GM19023 (cell line): ENCODE measurements at regions not wholly inside any gene's neighbourhood (a gene's known extent, or its start where the extent isn't known, plus 50 kb on each side); places are given as distances from the start of the nearest gene placed in this dataset.

Source experiments
- ATAC-seq: cut with Tn5 transposase; IDR thresholded peaks from one replicate; pipeline ENCODE4 v1.9.1; 2021; ENCODE audit warnings: mild to moderate bottlenecking, moderate library complexity; ENCODE audit not compliant: unreplicated experiment

DNA sequence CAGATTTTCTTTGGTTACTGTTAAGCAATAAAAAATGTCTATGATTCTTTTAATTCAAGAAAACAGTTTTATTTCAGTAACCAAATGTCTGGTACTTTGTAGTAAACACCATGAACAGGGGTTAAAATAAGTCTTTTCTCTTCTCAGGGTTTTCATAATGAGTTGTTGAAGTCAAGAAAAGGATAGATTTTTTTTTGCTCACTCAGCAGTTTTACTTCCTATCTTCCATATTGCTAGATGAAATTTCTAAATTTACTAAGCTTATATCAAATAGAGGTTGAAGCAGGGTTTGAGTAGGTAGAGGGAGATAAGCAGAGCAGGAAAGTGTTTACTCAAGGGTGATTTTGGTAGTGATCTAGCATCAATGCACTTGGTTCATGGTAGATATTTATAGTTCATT, 1031.3 kb downstream of the C4orf33 start:
- ATAC-seq, result no peak

DNA sequence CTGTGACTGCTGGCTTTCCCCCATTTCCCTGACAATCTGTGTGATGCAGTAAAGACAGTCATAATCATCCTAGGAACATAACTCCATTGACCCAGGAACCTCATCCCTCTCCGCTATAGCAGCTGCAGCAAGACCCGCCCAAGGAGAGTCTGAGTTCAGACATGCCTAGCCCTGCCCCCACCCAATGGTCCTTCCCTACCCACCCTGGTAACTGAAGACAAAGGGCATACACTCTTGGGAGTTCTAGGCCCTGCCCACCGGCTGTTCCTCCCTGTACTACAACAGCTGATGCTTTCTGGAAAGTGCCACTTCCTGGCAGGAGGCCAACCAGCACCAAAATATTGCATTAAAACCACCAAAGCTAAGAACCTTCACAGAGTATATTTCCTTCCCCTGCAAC, 1035.6 kb downstream of the C4orf33 start:
- ATAC-seq, result no peak

DNA sequence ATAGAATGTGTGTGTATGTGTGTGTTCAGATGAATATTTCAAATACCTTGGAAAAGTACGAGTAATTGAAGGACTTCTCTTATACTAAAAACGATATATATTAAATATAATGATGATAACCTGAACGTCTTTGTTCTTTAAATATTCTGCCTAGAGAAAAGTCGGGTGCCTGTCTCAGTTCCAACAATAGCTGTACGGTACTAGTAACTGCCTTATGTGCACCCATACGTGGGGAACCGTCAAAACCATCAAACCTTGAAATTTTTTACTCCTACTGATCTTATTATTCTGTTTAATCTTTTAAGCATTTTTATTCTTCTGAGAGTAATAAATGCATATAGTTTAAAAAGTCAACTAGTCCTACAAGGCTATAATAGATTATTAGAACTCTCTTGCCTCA, 1045.7 kb downstream of the C4orf33 start:
- no peak for ATAC-seq

DNA sequence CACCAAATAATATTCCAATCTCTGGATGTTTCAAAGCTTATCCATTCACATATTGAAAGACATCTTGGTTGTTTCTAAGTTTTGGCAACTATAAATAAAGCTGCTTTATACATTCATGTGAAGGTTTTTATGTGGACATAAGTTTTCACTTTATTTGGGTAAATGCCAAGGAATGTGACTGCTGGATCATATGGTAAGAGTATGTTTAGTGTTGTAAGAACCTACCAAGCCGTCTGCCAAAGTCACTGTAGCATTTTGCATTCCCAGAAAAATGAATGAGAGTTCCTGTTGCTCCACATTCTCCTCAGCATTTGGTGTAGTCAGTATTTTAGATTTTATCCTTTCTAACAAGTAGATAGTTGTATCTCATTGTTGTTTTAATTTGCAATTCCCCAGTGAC, 1047.7 kb downstream of the C4orf33 start:
- ATAC-seq, result no peak

DNA sequence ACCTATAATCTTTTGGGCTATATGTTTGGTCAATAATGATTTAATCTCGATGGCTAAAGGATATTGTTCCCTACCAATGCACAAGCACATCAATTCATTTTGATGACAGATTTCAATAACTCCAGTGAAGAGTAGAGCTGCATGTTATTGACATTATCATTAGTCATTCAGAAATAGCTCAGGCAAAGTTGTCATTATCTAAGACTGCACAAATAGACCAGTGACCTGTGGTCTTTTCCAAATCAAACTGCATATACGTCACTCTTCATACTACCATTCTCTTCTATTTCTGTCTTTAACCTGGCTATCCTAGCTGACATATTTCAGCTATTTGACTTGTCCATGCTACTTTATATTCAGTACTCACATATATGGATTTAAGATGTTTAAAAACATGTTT, 1050.8 kb downstream of the C4orf33 start:
- no peak for ATAC-seq

DNA sequence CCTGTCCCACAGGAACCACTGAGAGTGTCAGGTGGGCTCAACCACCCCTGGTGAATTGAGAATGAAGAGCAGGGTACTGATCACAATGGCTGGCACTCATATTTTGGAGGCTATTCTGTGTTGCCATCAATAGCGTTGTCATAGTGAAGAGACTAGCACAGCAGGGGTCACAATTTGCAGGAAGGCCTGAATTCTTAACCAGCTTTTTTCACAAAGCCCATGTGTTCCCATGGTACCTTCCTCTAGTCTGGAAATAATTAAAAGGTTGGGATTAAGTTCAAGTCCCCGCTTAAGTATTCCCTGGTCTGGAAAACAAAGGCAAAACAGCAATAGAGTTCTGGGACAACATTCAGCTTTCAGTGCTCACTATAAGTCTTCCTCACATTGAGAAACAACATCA, 1051.7 kb downstream of the C4orf33 start:
- no peak for ATAC-seq

DNA sequence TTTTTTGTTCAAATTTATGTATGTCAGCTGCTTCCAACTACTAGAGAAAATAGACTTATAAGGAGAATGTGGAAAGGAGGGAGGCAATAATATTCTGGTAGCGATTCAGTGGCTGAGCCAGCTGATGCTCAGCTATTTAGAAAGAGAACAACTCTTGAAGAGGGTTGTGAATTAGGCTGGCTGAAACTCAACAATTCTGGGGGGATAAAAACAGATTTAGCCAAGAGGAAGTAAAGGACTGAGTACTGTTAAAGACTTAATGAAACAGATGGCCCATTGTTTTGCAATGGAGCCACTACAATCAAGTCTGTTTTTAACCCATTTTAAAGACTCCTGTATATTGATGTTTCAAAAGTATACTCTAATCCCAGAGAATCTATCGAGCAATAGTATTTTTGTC, 1058.9 kb downstream of the C4orf33 start:
- no peak for ATAC-seq

DNA sequence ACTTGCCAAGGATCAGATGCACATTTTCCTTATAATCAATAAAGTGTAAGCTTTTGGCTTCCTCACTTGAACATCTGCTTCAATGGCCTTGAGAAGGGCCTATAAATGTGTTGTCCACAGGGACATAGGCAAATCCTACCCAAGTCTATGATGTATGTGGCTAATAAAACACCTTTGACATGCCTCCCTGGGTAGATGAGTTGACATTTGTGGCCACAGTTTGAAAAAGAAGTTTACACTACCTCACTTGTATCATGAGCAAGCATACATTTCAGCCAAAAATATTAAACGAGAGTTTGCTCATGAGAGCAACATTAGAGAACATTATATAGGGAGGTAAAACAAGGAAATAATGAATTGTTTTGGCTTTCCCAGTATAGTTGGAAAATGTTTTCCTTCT, 1067.7 kb downstream of the C4orf33 start:
- no peak for ATAC-seq

DNA sequence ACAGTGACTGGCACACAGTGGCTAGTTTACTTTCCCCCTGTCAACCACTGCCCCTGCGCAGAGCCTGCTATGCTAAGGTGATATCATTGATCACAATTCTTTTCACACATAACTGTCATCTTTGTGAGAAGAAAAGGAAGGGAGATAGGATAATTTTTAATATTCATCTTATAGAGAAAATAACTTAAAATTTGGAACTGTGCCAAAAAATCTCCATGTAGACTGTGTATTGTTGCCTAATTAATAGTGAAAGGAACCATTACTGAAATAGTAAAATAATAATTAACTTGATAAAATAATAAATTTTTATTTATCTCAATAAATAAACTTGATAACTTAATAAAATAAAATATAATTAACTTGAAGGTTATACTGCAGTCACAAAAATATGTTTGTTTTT, 1069.4 kb downstream of the C4orf33 start:
- ATAC-seq, result no peak

DNA sequence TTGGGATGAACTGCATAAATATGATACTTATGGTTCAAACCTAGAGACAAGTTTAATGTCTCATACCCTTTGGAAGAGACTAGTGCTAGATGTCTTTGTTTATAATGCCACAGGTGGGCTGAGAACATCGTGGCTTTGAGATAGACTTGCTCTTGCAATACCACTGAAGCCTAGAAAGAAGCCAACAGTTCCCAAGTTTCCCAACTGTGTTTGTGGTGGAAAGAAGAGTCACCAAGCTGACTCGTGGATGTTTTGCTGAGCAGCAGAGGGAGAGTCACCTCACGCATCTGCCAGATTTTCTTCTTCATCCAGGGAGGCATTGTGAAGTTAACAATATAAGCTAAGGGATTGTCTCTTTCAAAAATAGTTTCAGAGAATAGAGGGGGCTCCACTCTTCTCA, 1076.2 kb downstream of the C4orf33 start:
- ATAC-seq, result no peak

DNA sequence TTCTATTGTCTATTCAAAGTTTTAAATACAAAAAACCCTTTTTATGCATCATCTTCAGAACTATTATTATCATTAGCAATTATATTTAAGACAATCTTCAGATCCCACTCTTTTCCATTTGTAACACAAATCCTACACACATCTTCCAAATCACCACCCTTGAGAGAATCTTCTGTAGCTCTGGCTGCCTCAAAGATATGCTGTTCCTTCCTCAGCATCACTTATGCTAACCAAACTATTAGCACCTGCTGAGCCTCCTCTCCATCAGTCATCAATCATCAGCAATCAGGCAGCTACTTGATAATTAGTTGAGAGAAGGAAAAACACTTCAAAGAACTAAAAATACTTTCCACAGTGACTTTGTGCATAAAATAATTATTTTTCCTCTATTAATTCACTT, 1082.2 kb downstream of the C4orf33 start:
- no peak for ATAC-seq

DNA sequence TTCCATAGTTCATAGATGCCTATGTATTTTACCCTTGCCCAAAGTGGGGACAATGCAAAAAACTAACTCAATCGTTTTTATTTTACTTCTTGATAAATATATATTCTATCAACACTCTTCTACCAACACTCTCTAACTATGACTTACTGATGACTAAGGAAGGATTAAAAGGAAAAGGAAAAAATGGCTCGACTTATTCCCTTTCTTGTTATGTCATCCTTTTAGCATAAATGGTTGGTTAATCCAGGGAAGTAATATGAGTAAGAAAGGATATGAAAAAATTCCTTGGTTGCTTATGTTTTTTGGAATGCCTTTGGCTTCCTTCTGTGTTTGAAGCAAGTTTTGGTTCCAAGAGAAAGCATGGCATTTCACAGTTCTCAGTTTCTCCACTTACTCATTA, 1087.1 kb downstream of the C4orf33 start:
- no peak for ATAC-seq

DNA sequence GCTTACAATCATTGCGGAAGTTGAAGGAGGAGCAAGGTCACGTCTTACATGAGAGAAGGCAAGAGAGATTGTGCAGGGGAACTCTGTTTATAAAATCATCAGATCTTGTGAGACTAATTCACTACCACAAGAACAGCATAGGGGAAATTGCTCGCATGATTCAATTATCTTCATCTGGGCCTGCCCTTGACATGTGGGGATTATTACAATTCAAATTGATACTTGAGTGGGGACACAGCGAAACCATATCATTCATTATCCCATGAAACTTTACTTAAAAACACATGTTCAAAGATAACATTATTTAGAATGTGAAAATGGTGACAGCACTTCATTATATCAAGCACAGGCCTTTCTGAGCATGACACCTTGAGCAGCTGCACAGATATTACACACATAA, 1087.8 kb downstream of the C4orf33 start:
- no peak for ATAC-seq

DNA sequence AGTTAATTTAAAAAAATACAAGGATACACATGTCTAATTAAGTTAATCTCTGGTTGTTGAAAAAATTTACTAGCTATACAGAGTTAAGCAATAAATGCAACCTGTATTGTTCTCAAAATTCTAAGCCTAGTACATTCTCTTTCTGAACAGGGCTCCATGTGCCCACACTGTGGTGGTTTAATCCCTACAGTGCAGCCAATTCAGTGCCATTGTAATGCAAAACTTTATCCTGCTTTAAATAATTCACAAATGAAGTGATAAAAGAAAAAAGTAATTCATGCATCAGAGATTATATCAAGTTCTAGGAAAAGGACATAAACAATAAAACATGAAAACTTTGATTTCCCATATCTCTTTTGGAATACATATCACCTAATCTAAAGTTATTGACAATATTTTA, 1089.2 kb downstream of the C4orf33 start:
- ATAC-seq, result no peak

DNA sequence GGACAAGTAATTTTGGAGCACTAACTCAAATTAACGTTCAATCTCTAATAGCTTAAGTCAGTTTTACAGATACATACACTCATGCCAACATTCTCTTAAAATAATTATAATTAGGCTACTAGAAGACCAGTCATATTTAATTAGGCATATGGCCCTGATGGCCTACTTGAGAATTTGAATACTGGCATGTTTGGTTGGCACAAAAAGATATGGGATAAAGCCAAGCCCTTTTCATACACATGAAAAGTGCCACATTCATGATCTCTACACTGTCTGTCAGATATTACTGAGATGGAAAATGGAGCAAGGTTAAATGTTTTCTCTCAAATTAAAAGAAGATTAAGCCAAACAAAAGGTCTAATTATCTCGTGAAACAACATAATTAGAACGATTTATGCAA, 1091.0 kb downstream of the C4orf33 start:
- ATAC-seq, result no peak

DNA sequence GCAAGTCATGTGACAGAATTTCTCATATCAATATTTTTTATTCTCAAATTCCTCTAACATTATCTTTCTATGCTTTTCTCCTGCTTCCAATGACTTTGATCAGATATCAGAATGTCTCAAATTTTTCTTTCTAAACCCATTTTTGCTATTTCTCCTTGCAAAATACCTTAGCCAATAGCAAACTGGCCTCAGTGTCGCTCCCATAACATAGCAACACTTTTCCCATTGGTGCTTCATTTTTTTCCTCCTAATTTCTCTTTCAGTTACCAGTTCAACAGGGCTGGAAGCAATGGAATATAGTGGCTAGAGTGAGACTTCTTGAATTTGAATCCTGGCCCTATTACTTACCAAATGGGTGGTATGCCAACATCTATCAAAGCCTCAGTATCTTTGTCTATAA, 1091.6 kb downstream of the C4orf33 start:
- no peak for ATAC-seq

DNA sequence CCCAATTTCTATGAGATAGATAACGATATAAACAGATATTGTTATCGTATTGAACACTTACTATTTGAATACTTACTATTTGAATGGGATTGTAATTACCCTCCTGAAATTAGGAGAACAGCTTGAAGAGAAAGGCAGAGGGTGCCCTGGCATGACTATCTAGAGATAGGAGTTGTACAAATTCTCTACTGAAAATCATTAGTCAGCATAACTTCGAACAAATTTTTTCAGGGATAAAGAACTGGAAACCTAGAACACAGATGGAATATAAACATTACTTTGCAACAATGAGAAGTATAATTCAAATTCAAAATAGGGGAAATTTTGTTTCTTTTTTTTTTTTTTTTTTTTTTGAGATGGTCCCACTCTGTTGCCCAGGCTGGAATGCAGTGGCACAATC, 1096.8 kb downstream of the C4orf33 start:
- ATAC-seq, result no peak

DNA sequence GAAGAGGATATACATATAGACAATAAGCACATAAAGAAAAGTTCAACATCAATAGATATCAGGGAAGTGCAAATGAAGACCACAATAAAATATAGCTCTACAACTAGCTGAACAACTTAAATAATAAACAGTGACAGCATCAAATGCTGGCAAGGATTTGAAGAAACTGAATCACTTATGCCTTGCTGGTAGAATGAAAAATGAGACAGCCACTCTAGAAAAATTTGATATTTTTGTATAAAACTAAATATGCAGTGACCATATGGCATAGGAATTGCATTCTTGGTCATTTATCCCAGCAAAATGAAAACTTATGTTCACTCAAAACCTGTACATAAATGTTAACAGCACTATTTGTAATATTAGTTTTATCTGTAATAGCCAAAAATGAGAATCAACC, 1102.0 kb downstream of the C4orf33 start:
- ATAC-seq, result no peak

DNA sequence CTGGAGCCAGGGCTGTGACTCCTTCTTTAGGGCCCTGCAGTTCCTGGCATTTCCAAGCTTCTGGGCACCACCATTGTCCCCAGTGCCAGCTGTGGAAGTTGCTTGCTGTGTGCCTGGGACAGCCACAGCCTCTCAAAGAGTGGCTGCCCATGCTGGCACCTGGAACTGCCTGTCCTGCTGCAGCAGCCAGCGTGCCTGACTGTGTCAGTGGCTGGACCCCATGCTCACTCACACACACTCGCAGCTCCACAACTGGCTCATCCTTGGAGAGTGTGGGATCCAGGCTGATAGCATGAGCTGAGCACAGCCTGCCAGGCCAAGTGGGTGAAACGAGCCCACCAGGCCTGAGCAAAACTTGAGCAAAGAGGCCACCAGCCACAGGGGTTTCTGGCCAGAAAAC, 1107.6 kb downstream of the C4orf33 start:
- no peak for ATAC-seq

DNA sequence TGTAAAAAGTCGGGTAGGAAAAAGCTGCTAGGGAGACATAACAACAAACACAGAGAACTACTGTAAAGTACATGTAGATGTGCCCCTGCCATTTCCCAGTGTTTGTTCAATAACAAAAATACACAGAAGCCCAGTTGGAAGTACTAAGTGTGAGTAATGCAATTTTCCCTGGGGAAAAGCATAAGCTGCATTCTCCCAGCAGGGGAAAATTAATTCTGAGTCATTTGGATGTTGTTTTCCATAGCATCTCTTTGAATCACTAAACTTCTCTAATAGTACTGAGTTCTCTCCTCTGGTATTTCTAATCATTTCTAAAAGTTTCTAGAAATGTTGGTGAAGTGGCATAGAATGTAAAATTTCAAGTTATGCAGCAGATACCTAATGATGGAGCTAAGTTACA, 1114.9 kb downstream of the C4orf33 start:
- no peak for ATAC-seq

DNA sequence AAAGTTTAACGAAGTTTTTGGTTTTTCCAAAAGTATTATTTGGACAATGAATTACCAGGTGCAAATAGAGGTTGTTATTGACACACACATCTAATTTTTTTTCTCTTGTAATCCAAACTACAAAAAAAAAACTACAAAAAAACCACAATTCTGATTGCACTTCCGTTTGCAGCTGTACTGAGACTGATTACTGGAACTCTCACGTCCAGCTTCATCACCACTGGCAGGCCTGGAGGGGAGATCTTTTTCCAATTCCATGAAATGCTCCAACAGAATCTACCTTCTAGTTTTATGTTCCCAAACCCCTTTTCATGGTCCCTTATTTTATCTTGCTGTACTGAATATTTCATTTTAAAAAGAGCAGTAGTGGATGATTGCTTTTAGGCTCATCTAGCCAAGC, 1118.3 kb downstream of the C4orf33 start:
- no peak for ATAC-seq

DNA sequence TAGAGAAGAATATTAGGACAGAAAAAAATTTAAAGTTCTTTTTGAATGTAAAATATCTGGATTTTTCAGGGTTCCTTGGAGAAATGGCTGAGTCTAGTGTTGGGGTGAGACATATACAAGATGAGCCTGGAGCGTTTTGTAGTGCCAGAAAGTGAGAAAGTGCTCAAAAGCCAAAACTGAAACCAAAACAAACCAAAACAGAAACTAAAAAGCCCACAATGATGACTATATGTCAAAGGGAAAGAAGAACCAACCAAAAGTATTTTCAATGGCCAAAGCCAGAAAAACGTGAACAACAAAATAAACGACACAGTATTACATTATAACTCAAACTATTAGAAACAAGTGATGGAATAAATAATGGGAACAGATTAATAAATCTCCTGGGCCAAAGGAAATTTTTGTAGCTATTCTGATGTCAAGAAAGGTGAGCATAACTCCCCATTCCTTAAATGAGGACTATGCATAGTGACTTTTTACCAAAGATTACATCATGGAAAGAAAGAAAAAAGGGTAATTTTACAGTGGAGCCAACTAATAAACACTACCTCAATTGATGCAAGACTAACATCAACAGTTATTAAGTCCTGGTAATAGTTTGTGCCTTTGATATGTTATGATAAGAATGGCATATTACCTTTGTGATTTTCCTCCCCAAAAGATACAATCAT, 1137.6 kb downstream of the C4orf33 start:
- ATAC-seq, result peak; percentile 99

DNA sequence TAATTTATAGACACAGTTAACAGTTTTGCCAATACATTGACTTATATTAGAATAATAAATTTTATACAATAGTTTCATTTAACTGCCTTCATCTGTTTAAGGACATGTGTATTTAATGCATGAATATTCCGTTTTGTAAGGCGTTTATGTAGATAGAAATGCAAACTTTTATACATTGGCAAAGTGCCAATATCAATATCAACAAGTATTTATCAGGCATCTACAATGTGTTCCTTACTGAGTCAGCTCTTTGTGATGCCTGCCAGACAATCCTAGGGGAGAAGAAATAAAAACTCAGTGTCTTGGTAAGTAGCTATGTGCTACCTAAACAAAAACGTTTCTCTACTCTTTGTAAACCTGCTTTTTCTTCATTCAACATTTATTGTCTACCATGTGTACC, 1142.2 kb downstream of the C4orf33 start:
- no peak for ATAC-seq

DNA sequence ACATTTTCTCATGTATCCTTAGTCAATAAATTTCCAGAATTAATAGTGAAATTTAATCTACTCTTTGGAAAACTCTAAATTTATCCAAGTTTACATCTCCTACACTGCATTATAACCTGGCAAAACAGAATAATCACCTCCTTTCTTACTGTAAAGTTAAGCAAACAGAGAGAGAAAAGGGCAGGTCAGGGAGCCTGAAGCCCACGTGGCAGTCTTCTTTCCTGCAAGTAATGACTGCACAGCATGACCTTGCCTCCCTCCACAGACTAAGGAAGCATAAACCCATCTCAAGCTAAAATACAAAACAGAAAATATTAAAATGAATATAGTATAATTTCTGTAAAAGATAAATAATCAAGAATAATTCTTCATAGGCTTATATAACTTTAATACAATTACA, 1153.0 kb downstream of the C4orf33 start:
- ATAC-seq, result no peak
